A549 (cell line): ENCODE measurements at regions not wholly inside any gene's neighbourhood (a gene's known extent, or its start where the extent isn't known, plus 50 kb on each side); places are given as distances from the start of the nearest gene placed in this dataset.

Source experiments
- ATAC-seq, 2 experiments: fragments of 200-7000 bp in 1 of 2; fragments of >200 bp in 1 of 2; cut with Nextera tagmentation in 1 of 2; cut with Tn5 transposase in 1 of 2; 3 replicates each; pipeline versions ENCODE4 v1.8.0 to v1.9.1; 2018 to 2020; ENCODE audit warnings: mild to moderate bottlenecking in 1 of 2, moderate library complexity in 1 of 2
- CTCF ChIA-PET: fragments of 300-600 bp; sonication (Branson Sonifier 250); formaldehyde crosslinking; extraction: SDS; loops from one replicate; lab custom pipeline; 2021; ENCODE audit warnings: antibody characterized with exemption, inconsistent platforms; lab: Yijun Ruan, JAX
- POLR2A ChIA-PET: fragments of 350-600 bp; formaldehyde crosslinking; extraction: SDS; loops from one replicate; lab custom pipeline; 2021; ENCODE audit warnings: antibody characterized with exemption, inconsistent platforms; lab: Yijun Ruan, JAX
- DNase-seq, 2 experiments: peaks; one replicate each; pipeline versions ENCODE4 v3.0.0 to v3.0.0-alpha.2; 2011 to 2016; ENCODE audit warnings: low read depth in 1 of 2, low spot score in 1 of 2
- FAIRE-seq: peaks from 2 replicates; lab custom pipeline; 2011; peaks lifted over from hg19 to GRCh38; lab: Jason Lieb, UNC
- H3K27ac ChIP-seq, 2 experiments: fragments of >200 bp; sonication (Bioruptor Twin); formaldehyde crosslinking; 3 replicates each; pipeline ENCODE4 v1.5.1; 2016 to 2017
- H3K4me1 ChIP-seq: fragments of >200 bp; sonication (Bioruptor Twin); formaldehyde crosslinking; 3 replicates; pipeline ENCODE4 v1.6.1; 2016
- H3K4me2 ChIP-seq: fragments of >200 bp; sonication (Bioruptor Twin); formaldehyde crosslinking; 3 replicates; pipeline ENCODE4 v1.6.1; 2016
- H3K4me3 ChIP-seq: fragments of >200 bp; sonication (Bioruptor Twin); formaldehyde crosslinking; 3 replicates; pipeline ENCODE4 v1.5.1; 2016
- H3K9me3 ChIP-seq: fragments of >200 bp; sonication (Bioruptor Twin); formaldehyde crosslinking; 3 replicates; pipeline ENCODE4 v1.6.1; 2016
- ATOH8 ChIP-seq: fragments of 250-450 bp; sonication (Bioruptor Pico); IDR thresholded peaks from 2 replicates; pipeline ENCODE4 v1.5.0; 2020; ENCODE audit warnings: low read depth, mild to moderate bottlenecking, moderate library complexity
- BCL3 ChIP-seq: fragments of >200 bp; sonication (Bioruptor Twin); formaldehyde crosslinking; IDR thresholded peaks from 3 replicates; pipeline ENCODE4 v1.6.1; 2016
- BHLHE40 ChIP-seq: IDR thresholded peaks from 2 replicates; pipeline ENCODE4 v1.6.1; 2012; ENCODE audit warnings: low read depth, low read length, inconsistent platforms
- CEBPB ChIP-seq, 2 experiments: fragments of >200 bp in 1 of 2; sonication (Bioruptor Twin) in 1 of 2; formaldehyde crosslinking in 1 of 2; IDR thresholded peaks; 2 replicates each; pipeline ENCODE4 v1.6.1; 2012 to 2016
- CTCF ChIP-seq: fragments of >200 bp; sonication (Bioruptor Twin); formaldehyde crosslinking; IDR thresholded peaks from 3 replicates; pipeline ENCODE4 v1.5.1; 2016
- E2F6 ChIP-seq: IDR thresholded peaks from 2 replicates; pipeline ENCODE4 v1.6.1; 2012; ENCODE audit warnings: low read depth, borderline replicate concordance
- EHF ChIP-seq: fragments of 250-450 bp; sonication (Bioruptor Pico); IDR thresholded peaks from 2 replicates; pipeline ENCODE4 v1.5.0; 2020; ENCODE audit warnings: mild to moderate bottlenecking
- ESRRA ChIP-seq: fragments of 150-350 bp; IDR thresholded peaks from 2 replicates; pipeline ENCODE4 v1.6.1; 2014; ENCODE audit warnings: mild to moderate bottlenecking, low read length, borderline replicate concordance
- FOXS1 ChIP-seq: fragments of 250-450 bp; sonication (Bioruptor Pico); IDR thresholded peaks from 2 replicates; pipeline ENCODE4 v1.5.0; 2020; ENCODE audit warnings: mild to moderate bottlenecking, moderate library complexity
- HOXA7 ChIP-seq: fragments of 250-450 bp; sonication (Bioruptor Pico); IDR thresholded peaks from 2 replicates; pipeline ENCODE4 v1.5.0; 2020; ENCODE audit warnings: mild to moderate bottlenecking, moderate library complexity
- HOXB13 ChIP-seq: fragments of 250-450 bp; sonication (Bioruptor Pico); IDR thresholded peaks from 2 replicates; pipeline ENCODE4 v1.5.0; 2020; ENCODE audit warnings: low read depth, mild to moderate bottlenecking, moderate library complexity
- KDM1A ChIP-seq: fragments of 200-600 bp; sonication (generic); IDR thresholded peaks from 2 replicates; pipeline ENCODE4 v1.6.1; 2016; ENCODE audit warnings: low read depth, mild to moderate bottlenecking
- KDM5A ChIP-seq: fragments of 200-600 bp; sonication (generic); IDR thresholded peaks from 2 replicates; pipeline ENCODE4 v1.6.1; 2016; ENCODE audit warnings: antibody characterized with exemption, mild to moderate bottlenecking
- MAFK ChIP-seq: fragments of 450-650 bp; IDR thresholded peaks from 2 replicates; pipeline ENCODE4 v1.6.1; 2014; ENCODE audit not compliant: partially characterized antibody
- MAZ ChIP-seq: fragments of 150-350 bp; IDR thresholded peaks from 2 replicates; pipeline ENCODE4 v1.6.1; 2014; ENCODE audit warnings: antibody characterized with exemption, low read depth, low read length, borderline replicate concordance
- MYC ChIP-seq: IDR thresholded peaks from 2 replicates; pipeline ENCODE4 v1.6.1; 2012; ENCODE audit warnings: mild to moderate bottlenecking, inconsistent platforms, low read length, improper control_type of control experiment, borderline replicate concordance
- NPAS2 ChIP-seq: fragments of 250-450 bp; sonication (Bioruptor Pico); IDR thresholded peaks from 2 replicates; pipeline ENCODE4 v1.8.0; 2022; ENCODE audit warnings: mild to moderate bottlenecking, moderate library complexity, borderline replicate concordance
- PBX3 ChIP-seq: IDR thresholded peaks from 2 replicates; pipeline ENCODE4 v1.6.1; 2012
- POLR2A ChIP-seq: IDR thresholded peaks from 2 replicates; pipeline ENCODE4 v1.6.1; 2012; ENCODE audit warnings: mild to moderate bottlenecking, low read length
- POLR2AphosphoS2 ChIP-seq: conservative IDR thresholded peaks from 2 replicates; pipeline ENCODE4 v1.6.1; 2012; ENCODE audit warnings: low read length, improper control_type of control experiment, inconsistent platforms
- RAD21 ChIP-seq, 2 experiments: fragments of >200 bp in 1 of 2; sonication (Bioruptor Twin) in 1 of 2; formaldehyde crosslinking in 1 of 2; IDR thresholded peaks in 1 of 2; conservative IDR thresholded peaks in 1 of 2; 2 replicates in 1 of 2; 3 replicates in 1 of 2; pipeline ENCODE4 v1.6.1; 2012 to 2018; ENCODE audit warnings: inconsistent platforms in 1 of 2
- REST ChIP-seq: fragments of 200-600 bp; sonication (generic); IDR thresholded peaks from 2 replicates; pipeline ENCODE4 v1.6.1; 2016; ENCODE audit warnings: antibody characterized with exemption, mild to moderate bottlenecking, moderate library complexity
- RNF2 ChIP-seq: fragments of 200-600 bp; sonication (generic); IDR thresholded peaks from 2 replicates; pipeline ENCODE4 v1.6.1; 2016; ENCODE audit warnings: low read depth, mild to moderate bottlenecking, antibody characterized with exemption, moderate library complexity, borderline replicate concordance
- SMC3 ChIP-seq: fragments of >200 bp; sonication (Bioruptor Twin); formaldehyde crosslinking; IDR thresholded peaks from 3 replicates; pipeline ENCODE4 v1.6.1; 2018; ENCODE audit warnings: inconsistent platforms
- TP53 ChIP-seq: fragments of 250-450 bp; sonication (Bioruptor Pico); IDR thresholded peaks from 2 replicates; pipeline ENCODE4 v1.5.0; 2021; ENCODE audit warnings: mild to moderate bottlenecking, moderate library complexity
- USF2 ChIP-seq: fragments of 450-650 bp; IDR thresholded peaks from 2 replicates; pipeline ENCODE4 v1.6.1; 2014; ENCODE audit warnings: antibody characterized with exemption
- ZC3H11A ChIP-seq: fragments of 450-650 bp; IDR thresholded peaks from 2 replicates; pipeline ENCODE4 v1.6.1; 2014; ENCODE audit warnings: antibody characterized with exemption, mild to moderate bottlenecking
- ZFP36 ChIP-seq: fragments of 450-650 bp; IDR thresholded peaks from 2 replicates; pipeline ENCODE4 v1.6.1; 2014; ENCODE audit warnings: borderline replicate concordance; ENCODE audit not compliant: partially characterized antibody
- ZNF302 ChIP-seq: fragments of 250-450 bp; sonication (Bioruptor Pico); IDR thresholded peaks from 2 replicates; pipeline ENCODE4 v1.9.0; 2021; ENCODE audit warnings: inconsistent platforms, mild to moderate bottlenecking, moderate library complexity
- WGBS: methylation state at CpG from one replicate; pipeline ENCODE4 v1.1.6; 2017; ENCODE audit errors: missing lambda C conversion rate; 5-methylcytosine and 5-hydroxymethylcytosine counted together

- Histone ChIP-seq H3K4me3 (no peak overlapping the region), H3K4me1 (no peaks in the 10 kb centered on the region), H3K9me3 (peaks cover 6% of the 10 kb centered on the region; the same call in 1 of the 3 replicates), H3K27ac (no peak overlapping the region), H3K4me2 (no peak overlapping the region)
- no peak for FAIRE-seq
- ChIA-PET POLR2A (no interaction called here), CTCF (interaction anchor here (1.1 to 1.3 kb wide), 2 partner anchors 16 to 66 kb away, joined by 4 to 5 read pairs; no protein-coding TSS in a partner anchor)
- 72% methylated on average over 1 of the region's 1 CpG for WGBS
- no peak for ATAC-seq
- DNase-seq = no peak
- TF ChIP-seq RAD21 (conservative IDR thresholded peaks at IDR 0.05 in 1 of 2, IDR thresholded peaks at IDR 0.05 in 1 of 2) (no peak), KDM1A (no peak), HOXA7 (CRISPR knock-in tag) (no peak), USF2 (no peak), CEBPB (IDR thresholded peaks at IDR 0.05) (no peak), KDM5A (no peak), MAFK (no peak), PBX3 (no peak), BCL3 (no peak), ESRRA (no peak), REST (no peak), ZNF302 (CRISPR knock-in tag) (no peak), NPAS2 (no peak), ZC3H11A (no peak)
Observed at GRCh38 chr5:57710126-57710525, 227.5 kb upstream of the ACTBL2 start.

- ChIA-PET CTCF (interaction anchor here (1.0 to 1.4 kb wide), 2 partner anchors 182 to 322 kb away, joined by 3 read pairs; no protein-coding TSS in a partner anchor), POLR2A (no interaction called here)
- ATAC-seq (no peak), DNase-seq (no peak), FAIRE-seq (no peak)
- 73% methylated on average over 3 of the region's 3 CpGs for WGBS
- Histone ChIP-seq H3K27ac (no peak overlapping the region), H3K4me1 (no peaks in the 10 kb centered on the region), H3K4me3 (no peak overlapping the region), H3K9me3 (peaks cover 6% of the 10 kb centered on the region; the same call in 1 of the 3 replicates), H3K4me2 (no peak overlapping the region)
- TF ChIP-seq POLR2A = no peak
- no peak for TF ChIP-seq E2F6
- TF ChIP-seq RNF2 = no peak
- TF ChIP-seq ESRRA = no peak
- TF ChIP-seq MYC = no peak
- TF ChIP-seq HOXB13 (CRISPR knock-in tag) = no peak
- no peak for TF ChIP-seq CTCF
- no peak for TF ChIP-seq BHLHE40
- no peak for TF ChIP-seq ZFP36
- TF ChIP-seq MAZ = no peak
- no peak for TF ChIP-seq POLR2AphosphoS2
- TF ChIP-seq MAFK = no peak
- no peak for TF ChIP-seq SMC3
- TF ChIP-seq FOXS1 (CRISPR knock-in tag) = no peak
- no peak for TF ChIP-seq KDM1A
- TF ChIP-seq ATOH8 (CRISPR knock-in tag) = no peak
- TF ChIP-seq TP53 (CRISPR knock-in tag) = no peak
- TF ChIP-seq EHF (CRISPR knock-in tag) = no peak
Observed at GRCh38 chr5:57705769-57706168, 223.2 kb upstream of the ACTBL2 start.
